LoVo (cell line): ENCODE measurements at regions not wholly inside any gene's neighbourhood (a gene's known extent, or its start where the extent isn't known, plus 50 kb on each side); places are given as distances from the start of the nearest gene placed in this dataset.

Experiments used
- DNase-seq: peaks from one replicate; pipeline ENCODE4 v3.0.0-alpha.2; 2016; ENCODE audit warnings: low spot score

- no peak for DNase-seq
Measured at GRCh38 chr2:207236156-207236935, 70.6 kb upstream of the KLF7 start.

- no peak for DNase-seq
Measured at GRCh38 chr2:207238831-207239701, 73.3 kb upstream of the KLF7 start.

- no peak for DNase-seq
Measured at GRCh38 chr2:207239754-207240494, 74.2 kb upstream of the KLF7 start.

- DNase-seq: no peak
Measured at GRCh38 chr2:207240649-207241048, 74.9 kb upstream of the KLF7 start.

GRCh38 chr2:207241198-207241597 is 75.5 kb upstream of the KLF7 start:
- no peak for DNase-seq

- DNase-seq: no peak
Measured at GRCh38 chr2:207243601-207244000, 77.9 kb upstream of the KLF7 start.

GRCh38 chr2:207244971-207245925 is 79.5 kb upstream of the KLF7 start:
- DNase-seq: no peak

GRCh38 chr2:207248702-207249377 is 83.1 kb upstream of the KLF7 start:
- DNase-seq: no peak

- DNase-seq: no peak
Measured at GRCh38 chr2:207251022-207251421, 85.3 kb upstream of the KLF7 start.

- DNase-seq: no peak
Measured at GRCh38 chr2:207251573-207252192, 85.9 kb upstream of the KLF7 start.

GRCh38 chr2:207252416-207252815 is 86.7 kb upstream of the KLF7 start:
- DNase-seq: no peak

- no peak for DNase-seq
Measured at GRCh38 chr2:207252979-207253645, 87.4 kb upstream of the KLF7 start.

- no peak for DNase-seq
Measured at GRCh38 chr2:207253666-207254345, 88.1 kb upstream of the KLF7 start.

- no peak for DNase-seq
Measured at GRCh38 chr2:207254591-207255464, 89.1 kb upstream of the KLF7 start.

GRCh38 chr2:207255565-207256470 is 90.1 kb upstream of the KLF7 start:
- no peak for DNase-seq

- DNase-seq: no peak
Measured at GRCh38 chr2:207256476-207257207, 90.9 kb upstream of the KLF7 start.
